WTC11 (cell line): ENCODE measurements at regions not wholly inside any gene's neighbourhood (a gene's known extent, or its start where the extent isn't known, plus 50 kb on each side); places are given as distances from the start of the nearest gene placed in this dataset.

Experiments used
- ATAC-seq: fragments of 200-7000 bp; cut with Tn5 transposase; 2 replicates; pipeline ENCODE4 v1.10.0; 2021; ENCODE audit warnings: mild to moderate bottlenecking, moderate library complexity
- CTCF ChIA-PET: fragments of 300-600 bp; sonication (Branson Sonifier 250); formaldehyde crosslinking; loops from one replicate; lab custom pipeline; 2021; ENCODE audit warnings: antibody characterized with exemption; lab: Charles Lee
- POLR2A ChIA-PET: fragments of 350-600 bp; sonication (Branson Sonifier 250); formaldehyde crosslinking; loops from one replicate; lab custom pipeline; 2021; ENCODE audit warnings: antibody characterized with exemption; lab: Charles Lee
- DNase-seq: peaks from one replicate; pipeline ENCODE4 v3.0.0; 2021; ENCODE audit warnings: low spot score
- H3K27ac Mint-ChIP-seq: 2 replicates; pipeline ENCODE4 v1.8.0; 2021; ENCODE audit warnings: mixed read lengths
- H3K27me3 Mint-ChIP-seq: 2 replicates; pipeline ENCODE4 v1.8.0; 2021; ENCODE audit warnings: low read depth, mild to moderate bottlenecking, moderate library complexity, mixed read lengths
- H3K36me3 Mint-ChIP-seq: 2 replicates; pipeline ENCODE4 v1.8.0; 2021; ENCODE audit warnings: mixed read lengths
- H3K4me1 Mint-ChIP-seq: 2 replicates; pipeline ENCODE4 v1.8.0; 2022; ENCODE audit warnings: mixed read lengths
- H3K4me3 Mint-ChIP-seq: 2 replicates; pipeline ENCODE4 v1.8.0; 2021; ENCODE audit warnings: mild to moderate bottlenecking, moderate library complexity, mixed read lengths
- H3K9me3 Mint-ChIP-seq: 2 replicates; pipeline ENCODE4 v1.8.0; 2021; ENCODE audit warnings: mixed read lengths
- ELF4 ChIP-seq: sonication (generic); formaldehyde crosslinking; IDR thresholded peaks from 2 replicates; pipeline ENCODE4 v1.8.1; 2022; ENCODE audit warnings: low read depth, mild to moderate bottlenecking, moderate library complexity, missing genetic modification reagents
- FOXJ3 ChIP-seq: sonication (generic); formaldehyde crosslinking; IDR thresholded peaks from 2 replicates; pipeline ENCODE4 v1.9.0; 2021; ENCODE audit warnings: missing genetic modification reagents, mild to moderate bottlenecking, borderline replicate concordance
- GABPB1 ChIP-seq: sonication (generic); formaldehyde crosslinking; IDR thresholded peaks from 2 replicates; pipeline ENCODE4 v1.8.1; 2023; ENCODE audit warnings: mild to moderate bottlenecking, missing genetic modification reagents
- GRHL2 ChIP-seq: fragments of 250-450 bp; sonication (Bioruptor Pico); IDR thresholded peaks from 2 replicates; pipeline ENCODE4 v1.8.0; 2022; ENCODE audit warnings: mild to moderate bottlenecking, moderate library complexity; ENCODE audit not compliant: insufficient replicate concordance, severe bottlenecking
- IRF2 ChIP-seq: sonication (generic); formaldehyde crosslinking; IDR thresholded peaks from 2 replicates; pipeline ENCODE4 v1.8.0; 2022; ENCODE audit warnings: low read depth, missing genetic modification reagents, borderline replicate concordance
- JUN ChIP-seq: sonication (generic); formaldehyde crosslinking; IDR thresholded peaks from 2 replicates; pipeline ENCODE4 v1.8.0; 2023; ENCODE audit warnings: mild to moderate bottlenecking, missing genetic modification reagents
- MXD4 ChIP-seq: fragments of 250-450 bp; sonication (Bioruptor Pico); IDR thresholded peaks from 2 replicates; pipeline ENCODE4 v1.8.0; 2021; ENCODE audit warnings: mild to moderate bottlenecking, moderate library complexity, borderline replicate concordance
- NR2C2 ChIP-seq: sonication (generic); formaldehyde crosslinking; IDR thresholded peaks from 2 replicates; pipeline ENCODE4 v1.8.0; 2022; ENCODE audit warnings: mild to moderate bottlenecking, missing genetic modification reagents
- NR3C1 ChIP-seq: sonication (generic); formaldehyde crosslinking; conservative IDR thresholded peaks from 2 replicates; pipeline ENCODE4 v1.8.1; 2023; ENCODE audit warnings: low read depth, mild to moderate bottlenecking, missing genetic modification reagents
- RORB ChIP-seq: fragments of 250-450 bp; sonication (Bioruptor Pico); IDR thresholded peaks from 2 replicates; pipeline ENCODE4 v1.9.0; 2021; ENCODE audit warnings: mild to moderate bottlenecking
- SMAD3 ChIP-seq: sonication (generic); formaldehyde crosslinking; IDR thresholded peaks from 2 replicates; pipeline ENCODE4 v1.8.0; 2022; ENCODE audit warnings: missing genetic modification reagents, mild to moderate bottlenecking, borderline replicate concordance
- TF ChIP-seq, protein P1 (sequence below): sonication (generic); formaldehyde crosslinking; IDR thresholded peaks from 2 replicates; pipeline ENCODE4 v1.8.0; 2022; ENCODE audit warnings: mild to moderate bottlenecking, missing genetic modification reagents
- TF ChIP-seq, protein P2 (sequence below): sonication (generic); formaldehyde crosslinking; IDR thresholded peaks from 2 replicates; pipeline ENCODE4 v1.8.1; 2022; ENCODE audit warnings: mild to moderate bottlenecking, missing genetic modification reagents, moderate library complexity, borderline replicate concordance
- TF ChIP-seq, protein P3 (sequence below): sonication (generic); formaldehyde crosslinking; IDR thresholded peaks from 2 replicates; pipeline ENCODE4 v1.8.1; 2023; ENCODE audit warnings: mild to moderate bottlenecking, missing genetic modification reagents
- TF ChIP-seq, protein P4 (sequence below): fragments of 250-450 bp; sonication (Bioruptor Pico); IDR thresholded peaks from 2 replicates; pipeline ENCODE4 v1.9.0; 2021; ENCODE audit warnings: mild to moderate bottlenecking, borderline replicate concordance
- TF ChIP-seq, protein P5 (sequence below): fragments of 250-450 bp; sonication (Bioruptor Pico); IDR thresholded peaks from 2 replicates; pipeline ENCODE4 v1.9.0; 2021; ENCODE audit warnings: mild to moderate bottlenecking
- TF ChIP-seq, protein P6 (sequence below): sonication (generic); formaldehyde crosslinking; IDR thresholded peaks from 2 replicates; pipeline ENCODE4 v1.8.1; 2022; ENCODE audit warnings: low read depth, mild to moderate bottlenecking, moderate library complexity, missing genetic modification reagents, borderline replicate concordance
- TF ChIP-seq, protein P7 (sequence below): sonication (generic); formaldehyde crosslinking; IDR thresholded peaks from 2 replicates; pipeline ENCODE4 v1.8.1; 2023; ENCODE audit warnings: mild to moderate bottlenecking, missing genetic modification reagents, moderate library complexity
- TF ChIP-seq, protein P8 (sequence below): fragments of 250-450 bp; sonication (Bioruptor Pico); IDR thresholded peaks from 2 replicates; pipeline ENCODE4 v1.8.0; 2021; ENCODE audit warnings: mild to moderate bottlenecking
- TF ChIP-seq, protein P9 (sequence below): fragments of 250-450 bp; sonication (Bioruptor Pico); conservative IDR thresholded peaks from 2 replicates; pipeline ENCODE4 v1.9.0; 2021; ENCODE audit warnings: mild to moderate bottlenecking

DNA sequence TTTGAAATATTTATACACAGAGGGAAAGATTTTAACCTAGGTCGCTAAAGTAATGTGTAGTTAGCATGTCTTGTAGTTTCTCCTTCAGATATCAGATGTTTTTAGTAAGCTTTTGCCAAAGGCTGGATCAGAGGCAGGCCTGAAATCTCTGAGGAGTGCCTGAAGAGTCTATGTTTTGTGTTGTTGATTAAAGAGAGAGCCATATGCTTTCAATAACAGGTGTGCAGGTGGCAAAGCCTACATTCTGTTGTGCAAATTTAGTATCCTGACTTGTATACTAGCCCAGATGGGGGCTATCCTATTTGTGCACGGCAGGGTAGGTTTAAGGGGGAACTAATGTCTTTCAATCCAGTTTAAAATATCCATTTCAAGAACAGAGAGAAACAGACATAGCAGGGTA lies 167.1 kb upstream of the ATXN1 start (continued):
- TF ChIP-seq, protein P1, sequence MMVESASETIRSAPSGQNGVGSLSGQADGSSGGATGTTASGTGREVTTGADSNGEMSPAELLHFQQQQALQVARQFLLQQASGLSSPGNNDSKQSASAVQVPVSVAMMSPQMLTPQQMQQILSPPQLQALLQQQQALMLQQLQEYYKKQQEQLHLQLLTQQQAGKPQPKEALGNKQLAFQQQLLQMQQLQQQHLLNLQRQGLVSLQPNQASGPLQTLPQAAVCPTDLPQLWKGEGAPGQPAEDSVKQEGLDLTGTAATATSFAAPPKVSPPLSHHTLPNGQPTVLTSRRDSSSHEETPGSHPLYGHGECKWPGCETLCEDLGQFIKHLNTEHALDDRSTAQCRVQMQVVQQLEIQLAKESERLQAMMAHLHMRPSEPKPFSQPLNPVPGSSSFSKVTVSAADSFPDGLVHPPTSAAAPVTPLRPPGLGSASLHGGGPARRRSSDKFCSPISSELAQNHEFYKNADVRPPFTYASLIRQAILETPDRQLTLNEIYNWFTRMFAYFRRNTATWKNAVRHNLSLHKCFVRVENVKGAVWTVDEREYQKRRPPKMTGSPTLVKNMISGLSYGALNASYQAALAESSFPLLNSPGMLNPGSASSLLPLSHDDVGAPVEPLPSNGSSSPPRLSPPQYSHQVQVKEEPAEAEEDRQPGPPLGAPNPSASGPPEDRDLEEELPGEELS (CRISPR knock-in tag) = no peak
- TF ChIP-seq, protein P2, sequence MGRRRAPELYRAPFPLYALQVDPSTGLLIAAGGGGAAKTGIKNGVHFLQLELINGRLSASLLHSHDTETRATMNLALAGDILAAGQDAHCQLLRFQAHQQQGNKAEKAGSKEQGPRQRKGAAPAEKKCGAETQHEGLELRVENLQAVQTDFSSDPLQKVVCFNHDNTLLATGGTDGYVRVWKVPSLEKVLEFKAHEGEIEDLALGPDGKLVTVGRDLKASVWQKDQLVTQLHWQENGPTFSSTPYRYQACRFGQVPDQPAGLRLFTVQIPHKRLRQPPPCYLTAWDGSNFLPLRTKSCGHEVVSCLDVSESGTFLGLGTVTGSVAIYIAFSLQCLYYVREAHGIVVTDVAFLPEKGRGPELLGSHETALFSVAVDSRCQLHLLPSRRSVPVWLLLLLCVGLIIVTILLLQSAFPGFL (CRISPR knock-in tag) = no peak
- TF ChIP-seq, protein P3, sequence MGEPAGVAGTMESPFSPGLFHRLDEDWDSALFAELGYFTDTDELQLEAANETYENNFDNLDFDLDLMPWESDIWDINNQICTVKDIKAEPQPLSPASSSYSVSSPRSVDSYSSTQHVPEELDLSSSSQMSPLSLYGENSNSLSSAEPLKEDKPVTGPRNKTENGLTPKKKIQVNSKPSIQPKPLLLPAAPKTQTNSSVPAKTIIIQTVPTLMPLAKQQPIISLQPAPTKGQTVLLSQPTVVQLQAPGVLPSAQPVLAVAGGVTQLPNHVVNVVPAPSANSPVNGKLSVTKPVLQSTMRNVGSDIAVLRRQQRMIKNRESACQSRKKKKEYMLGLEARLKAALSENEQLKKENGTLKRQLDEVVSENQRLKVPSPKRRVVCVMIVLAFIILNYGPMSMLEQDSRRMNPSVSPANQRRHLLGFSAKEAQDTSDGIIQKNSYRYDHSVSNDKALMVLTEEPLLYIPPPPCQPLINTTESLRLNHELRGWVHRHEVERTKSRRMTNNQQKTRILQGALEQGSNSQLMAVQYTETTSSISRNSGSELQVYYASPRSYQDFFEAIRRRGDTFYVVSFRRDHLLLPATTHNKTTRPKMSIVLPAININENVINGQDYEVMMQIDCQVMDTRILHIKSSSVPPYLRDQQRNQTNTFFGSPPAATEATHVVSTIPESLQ = no peak
- no peak for TF ChIP-seq JUN (CRISPR knock-in tag)

DNA sequence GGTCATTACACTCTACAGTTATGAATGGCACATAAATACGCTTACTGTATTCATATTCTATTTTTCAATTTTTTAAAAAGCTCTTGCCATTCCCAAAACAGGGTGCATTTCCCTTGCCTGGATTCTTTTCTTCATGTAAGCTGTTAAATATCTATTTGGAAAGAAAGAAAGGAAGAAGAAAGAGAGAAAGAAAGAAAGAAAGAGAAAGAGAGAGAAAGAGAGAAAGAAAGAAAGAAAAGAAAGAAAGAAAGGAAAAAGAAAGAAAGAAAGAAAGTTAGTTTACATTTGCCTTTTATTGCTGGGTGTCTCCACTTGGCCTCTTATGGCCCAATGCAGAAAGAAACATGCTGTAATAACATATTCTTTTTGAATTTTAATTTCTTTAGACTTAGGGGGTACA lies 165.9 kb upstream of the ATXN1 start:
- CTCF ChIA-PET = interaction anchor here (0.7 kb wide), 1 partner anchor 153 kb away, joined by 4 read pairs; no protein-coding TSS in a partner anchor
- Mint-ChIP-seq H3K36me3 (no peaks in the 10 kb centered on the region), H3K27me3 (no peaks in the 10 kb centered on the region; the same call in 1 of the 2 replicates), H3K4me1 (peaks cover 10% of the 10 kb centered on the region; the same call in 1 of the 2 replicates), H3K27ac (no peak overlapping the region), H3K4me3 (no peak overlapping the region), H3K9me3 (peaks cover 14% of the 10 kb centered on the region)
- DNase-seq (no peak), ATAC-seq (no peak)
- POLR2A ChIA-PET = no interaction called here
- TF ChIP-seq, protein P4, sequence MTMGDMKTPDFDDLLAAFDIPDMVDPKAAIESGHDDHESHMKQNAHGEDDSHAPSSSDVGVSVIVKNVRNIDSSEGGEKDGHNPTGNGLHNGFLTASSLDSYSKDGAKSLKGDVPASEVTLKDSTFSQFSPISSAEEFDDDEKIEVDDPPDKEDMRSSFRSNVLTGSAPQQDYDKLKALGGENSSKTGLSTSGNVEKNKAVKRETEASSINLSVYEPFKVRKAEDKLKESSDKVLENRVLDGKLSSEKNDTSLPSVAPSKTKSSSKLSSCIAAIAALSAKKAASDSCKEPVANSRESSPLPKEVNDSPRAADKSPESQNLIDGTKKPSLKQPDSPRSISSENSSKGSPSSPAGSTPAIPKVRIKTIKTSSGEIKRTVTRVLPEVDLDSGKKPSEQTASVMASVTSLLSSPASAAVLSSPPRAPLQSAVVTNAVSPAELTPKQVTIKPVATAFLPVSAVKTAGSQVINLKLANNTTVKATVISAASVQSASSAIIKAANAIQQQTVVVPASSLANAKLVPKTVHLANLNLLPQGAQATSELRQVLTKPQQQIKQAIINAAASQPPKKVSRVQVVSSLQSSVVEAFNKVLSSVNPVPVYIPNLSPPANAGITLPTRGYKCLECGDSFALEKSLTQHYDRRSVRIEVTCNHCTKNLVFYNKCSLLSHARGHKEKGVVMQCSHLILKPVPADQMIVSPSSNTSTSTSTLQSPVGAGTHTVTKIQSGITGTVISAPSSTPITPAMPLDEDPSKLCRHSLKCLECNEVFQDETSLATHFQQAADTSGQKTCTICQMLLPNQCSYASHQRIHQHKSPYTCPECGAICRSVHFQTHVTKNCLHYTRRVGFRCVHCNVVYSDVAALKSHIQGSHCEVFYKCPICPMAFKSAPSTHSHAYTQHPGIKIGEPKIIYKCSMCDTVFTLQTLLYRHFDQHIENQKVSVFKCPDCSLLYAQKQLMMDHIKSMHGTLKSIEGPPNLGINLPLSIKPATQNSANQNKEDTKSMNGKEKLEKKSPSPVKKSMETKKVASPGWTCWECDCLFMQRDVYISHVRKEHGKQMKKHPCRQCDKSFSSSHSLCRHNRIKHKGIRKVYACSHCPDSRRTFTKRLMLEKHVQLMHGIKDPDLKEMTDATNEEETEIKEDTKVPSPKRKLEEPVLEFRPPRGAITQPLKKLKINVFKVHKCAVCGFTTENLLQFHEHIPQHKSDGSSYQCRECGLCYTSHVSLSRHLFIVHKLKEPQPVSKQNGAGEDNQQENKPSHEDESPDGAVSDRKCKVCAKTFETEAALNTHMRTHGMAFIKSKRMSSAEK = no peak
- TF ChIP-seq ELF4 = no peak
- TF ChIP-seq, protein P5, sequence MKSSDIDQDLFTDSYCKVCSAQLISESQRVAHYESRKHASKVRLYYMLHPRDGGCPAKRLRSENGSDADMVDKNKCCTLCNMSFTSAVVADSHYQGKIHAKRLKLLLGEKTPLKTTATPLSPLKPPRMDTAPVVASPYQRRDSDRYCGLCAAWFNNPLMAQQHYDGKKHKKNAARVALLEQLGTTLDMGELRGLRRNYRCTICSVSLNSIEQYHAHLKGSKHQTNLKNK = no peak
- TF ChIP-seq SMAD3 (CRISPR knock-in tag) = no peak
- no peak for TF ChIP-seq GABPB1 (CRISPR knock-in tag)
- no peak for TF ChIP-seq IRF2
- TF ChIP-seq, protein P6, sequence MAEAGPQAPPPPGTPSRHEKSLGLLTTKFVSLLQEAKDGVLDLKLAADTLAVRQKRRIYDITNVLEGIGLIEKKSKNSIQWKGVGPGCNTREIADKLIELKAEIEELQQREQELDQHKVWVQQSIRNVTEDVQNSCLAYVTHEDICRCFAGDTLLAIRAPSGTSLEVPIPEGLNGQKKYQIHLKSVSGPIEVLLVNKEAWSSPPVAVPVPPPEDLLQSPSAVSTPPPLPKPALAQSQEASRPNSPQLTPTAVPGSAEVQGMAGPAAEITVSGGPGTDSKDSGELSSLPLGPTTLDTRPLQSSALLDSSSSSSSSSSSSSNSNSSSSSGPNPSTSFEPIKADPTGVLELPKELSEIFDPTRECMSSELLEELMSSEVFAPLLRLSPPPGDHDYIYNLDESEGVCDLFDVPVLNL (CRISPR knock-in tag) = no peak
- TF ChIP-seq GRHL2 = no peak
- TF ChIP-seq, protein P7, sequence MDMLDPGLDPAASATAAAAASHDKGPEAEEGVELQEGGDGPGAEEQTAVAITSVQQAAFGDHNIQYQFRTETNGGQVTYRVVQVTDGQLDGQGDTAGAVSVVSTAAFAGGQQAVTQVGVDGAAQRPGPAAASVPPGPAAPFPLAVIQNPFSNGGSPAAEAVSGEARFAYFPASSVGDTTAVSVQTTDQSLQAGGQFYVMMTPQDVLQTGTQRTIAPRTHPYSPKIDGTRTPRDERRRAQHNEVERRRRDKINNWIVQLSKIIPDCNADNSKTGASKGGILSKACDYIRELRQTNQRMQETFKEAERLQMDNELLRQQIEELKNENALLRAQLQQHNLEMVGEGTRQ (CRISPR knock-in tag) = no peak
- TF ChIP-seq FOXJ3 (CRISPR knock-in tag) = no peak
- TF ChIP-seq NR3C1 = no peak
- no peak for TF ChIP-seq MXD4 (CRISPR knock-in tag)
- no peak for TF ChIP-seq NR2C2 (CRISPR knock-in tag)
- TF ChIP-seq, protein P8, sequence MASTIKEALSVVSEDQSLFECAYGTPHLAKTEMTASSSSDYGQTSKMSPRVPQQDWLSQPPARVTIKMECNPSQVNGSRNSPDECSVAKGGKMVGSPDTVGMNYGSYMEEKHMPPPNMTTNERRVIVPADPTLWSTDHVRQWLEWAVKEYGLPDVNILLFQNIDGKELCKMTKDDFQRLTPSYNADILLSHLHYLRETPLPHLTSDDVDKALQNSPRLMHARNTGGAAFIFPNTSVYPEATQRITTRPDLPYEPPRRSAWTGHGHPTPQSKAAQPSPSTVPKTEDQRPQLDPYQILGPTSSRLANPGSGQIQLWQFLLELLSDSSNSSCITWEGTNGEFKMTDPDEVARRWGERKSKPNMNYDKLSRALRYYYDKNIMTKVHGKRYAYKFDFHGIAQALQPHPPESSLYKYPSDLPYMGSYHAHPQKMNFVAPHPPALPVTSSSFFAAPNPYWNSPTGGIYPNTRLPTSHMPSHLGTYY = no peak
- TF ChIP-seq RORB = no peak
- TF ChIP-seq, protein P9, sequence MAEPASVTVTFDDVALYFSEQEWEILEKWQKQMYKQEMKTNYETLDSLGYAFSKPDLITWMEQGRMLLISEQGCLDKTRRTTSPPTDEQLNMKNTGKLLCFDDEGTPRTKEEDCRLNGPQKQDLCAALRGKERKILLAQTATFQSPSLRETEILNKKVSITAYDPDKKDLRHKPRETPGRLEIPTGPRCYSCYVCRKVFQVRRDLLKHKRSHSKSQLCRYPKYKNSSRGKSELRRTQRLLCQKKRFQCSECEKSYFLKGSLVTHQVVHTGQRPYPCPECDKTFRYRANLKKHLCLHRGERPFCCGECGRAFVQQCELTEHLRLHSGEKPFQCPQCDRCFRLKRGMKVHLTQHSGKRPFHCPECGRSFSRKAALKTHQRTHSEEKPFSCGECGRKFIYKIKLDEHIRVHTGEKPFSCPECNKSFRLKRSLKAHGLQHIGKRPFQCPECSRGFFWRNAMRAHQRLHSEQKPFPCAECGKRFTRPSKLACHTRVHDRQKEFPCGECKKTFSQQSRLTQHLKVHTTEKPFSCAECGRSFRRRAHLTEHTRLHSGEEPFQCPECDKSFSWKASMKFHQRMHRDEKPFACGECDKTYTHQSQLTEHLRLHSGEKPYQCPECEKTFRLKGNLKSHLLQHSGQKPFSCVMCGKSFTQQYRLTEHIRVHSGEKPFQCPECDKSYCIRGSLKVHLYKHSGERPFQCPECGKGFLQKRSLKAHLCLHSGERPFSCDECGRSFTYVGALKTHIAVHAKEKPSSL = no peak
